SU-DHL-6 (cell line): ENCODE measurements at regions not wholly inside any gene's neighbourhood (a gene's known extent, or its start where the extent isn't known, plus 50 kb on each side); places are given as distances from the start of the nearest gene placed in this dataset.
"Not testable (repeated sequence)": the region's sequence is repeated elsewhere in the genome, so short reads cannot be mapped to it uniquely, and the experiment has no call there.

ENCODE experiments used
- CTCF ChIP-seq: fragments of 200-600 bp; sonication (generic); IDR thresholded peaks from one replicate; pipeline ENCODE4 v1.5.1; 2017; ENCODE audit warnings: antibody characterized with exemption, mild to moderate bottlenecking, low read length, moderate library complexity; ENCODE audit not compliant: insufficient read depth, poor library complexity, severe bottlenecking
- EZH2phosphoT487 ChIP-seq: fragments of 200-600 bp; sonication (generic), shearing (Covaris generic); conservative IDR thresholded peaks from 2 replicates; pipeline ENCODE4 v1.6.1; 2018; ENCODE audit warnings: mild to moderate bottlenecking, antibody characterized with exemption, low read length, moderate library complexity, mixed read lengths

- not testable (repeated sequence) for TF ChIP-seq CTCF, EZH2phosphoT487
These were observed 232.5 kb upstream of the FOXF1 start for GRCh38 chr16:86277859-86278258.
